Ishikawa (cell line): ENCODE measurements at regions not wholly inside any gene's neighbourhood (a gene's known extent, or its start where the extent isn't known, plus 50 kb on each side); places are given as distances from the start of the nearest gene placed in this dataset.

Experiments used
- CREB1 ChIP-seq: IDR thresholded peaks from 2 replicates; pipeline ENCODE4 v1.6.1; 2012; ENCODE audit warnings: low read depth
- EP300 ChIP-seq: IDR thresholded peaks from 2 replicates; pipeline ENCODE4 v1.6.1; 2012; ENCODE audit warnings: borderline replicate concordance
- NFIC ChIP-seq: IDR thresholded peaks from 2 replicates; pipeline ENCODE4 v1.6.1; 2012
- REST ChIP-seq: IDR thresholded peaks from 2 replicates; pipeline ENCODE4 v1.6.1; 2012; ENCODE audit warnings: low read depth, mild to moderate bottlenecking
- USF1 ChIP-seq: IDR thresholded peaks from 2 replicates; pipeline ENCODE4 v1.6.1; 2012

GRCh38 chr1:221227872-221228337 is 348.7 kb downstream of the HLX start:
- TF ChIP-seq NFIC (no peak), REST (no peak), CREB1 (no peak), EP300 (no peak), USF1 (no peak)
